ENCODE measurements at regions not wholly inside any gene's neighbourhood (a gene's known extent, or its start where the extent isn't known, plus 50 kb on each side); places are given as distances from the start of the nearest gene placed in this dataset.

GRCh38 chr1:181985936-181986906, 75.3 kb downstream of the ZNF648 start:
- no peaks in the 10 kb centered on the region for H3K36me3 ChIP-seq
- no peaks in the 10 kb centered on the region for H3K9me3 ChIP-seq (ENCODE audit: low read depth)
- H3K4me3 ChIP-seq = no peak overlapping the region
- no peaks in the 10 kb centered on the region for H3K4me1 ChIP-seq (ENCODE audit: low read depth)
- no peak for DNase-seq (ENCODE audit: low read depth in 1 of 2, low spot score in 1 of 2)
- TF ChIP-seq CTCF (IDR thresholded peaks at IDR 0.05; ENCODE audit: low read depth, low read length) = no peak
- no peak overlapping the region for H3K27ac ChIP-seq
- H3K27me3 ChIP-seq = peaks cover 7% of the 10 kb centered on the region

GRCh38 chr1:181985281-181985680, 76.2 kb downstream of the ZNF648 start:
- TF ChIP-seq CTCF (IDR thresholded peaks at IDR 0.05; ENCODE audit: low read depth, low read length) = no peak
- H3K4me1 ChIP-seq (ENCODE audit: low read depth) = no peaks in the 10 kb centered on the region
- H3K9me3 ChIP-seq (ENCODE audit: low read depth) = no peaks in the 10 kb centered on the region
- H3K27ac ChIP-seq = no peak overlapping the region
- no peaks in the 10 kb centered on the region for H3K36me3 ChIP-seq
- H3K4me3 ChIP-seq = no peak overlapping the region
- no peak for DNase-seq (ENCODE audit: low read depth in 1 of 2, low spot score in 1 of 2)
- H3K27me3 ChIP-seq = peaks cover 7% of the 10 kb centered on the region

DNA sequence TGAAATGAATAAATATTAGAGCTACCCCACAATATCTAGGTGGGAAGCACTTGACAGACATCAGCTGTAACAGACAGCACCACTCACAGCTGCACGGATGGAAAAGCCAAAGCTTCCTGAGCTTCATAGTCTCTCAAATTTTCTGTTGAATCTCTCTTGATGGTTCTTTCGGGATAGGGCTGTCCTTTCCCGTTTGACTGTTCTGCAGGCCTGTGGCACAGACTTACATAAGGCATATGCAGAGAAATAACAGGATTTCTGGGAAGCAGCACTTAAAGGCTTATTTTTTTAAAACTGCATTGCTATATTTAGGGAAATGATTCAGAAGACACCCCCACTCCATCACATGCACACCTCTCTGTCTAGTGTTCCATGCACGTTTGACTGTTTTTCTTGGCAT, 77.5 kb downstream of the ZNF648 start:
- no peak overlapping the region for H3K27ac ChIP-seq
- H3K4me3 ChIP-seq = no peak overlapping the region
- no peaks in the 10 kb centered on the region for H3K36me3 ChIP-seq
- TF ChIP-seq CTCF (IDR thresholded peaks at IDR 0.05; ENCODE audit: low read depth, low read length) = no peak
- no peaks in the 10 kb centered on the region for H3K4me1 ChIP-seq (ENCODE audit: low read depth)
- peaks cover 7% of the 10 kb centered on the region for H3K27me3 ChIP-seq
- DNase-seq (ENCODE audit: low read depth in 1 of 2, low spot score in 1 of 2) = no peak
- no peaks in the 10 kb centered on the region for H3K9me3 ChIP-seq (ENCODE audit: low read depth)

- Histone ChIP-seq H3K27ac (no peak overlapping the region), H3K4me3 (no peak overlapping the region), H3K36me3 (no peaks in the 10 kb centered on the region), H3K4me1 (ENCODE audit: low read depth) (no peaks in the 10 kb centered on the region), H3K9me3 (ENCODE audit: low read depth) (no peaks in the 10 kb centered on the region), H3K27me3 (peaks cover 7% of the 10 kb centered on the region)
- DNase-seq (ENCODE audit: low read depth in 1 of 2, low spot score in 1 of 2) = no peak
- no peak for TF ChIP-seq CTCF (IDR thresholded peaks at IDR 0.05; ENCODE audit: low read depth, low read length)
Measured at GRCh38 chr1:181981821-181982220, 79.7 kb downstream of the ZNF648 start.

GRCh38 chr1:181972256-181972655, 89.3 kb downstream of the ZNF648 start:
- H3K27ac ChIP-seq = no peak overlapping the region
- no peaks in the 10 kb centered on the region for H3K36me3 ChIP-seq
- no peak for DNase-seq (ENCODE audit: low read depth in 1 of 2, low spot score in 1 of 2)
- TF ChIP-seq CTCF (IDR thresholded peaks at IDR 0.05; ENCODE audit: low read depth, low read length) = no peak
- no peaks in the 10 kb centered on the region for H3K4me1 ChIP-seq (ENCODE audit: low read depth)
- peaks cover 3% of the 10 kb centered on the region for H3K27me3 ChIP-seq
- H3K4me3 ChIP-seq = no peak overlapping the region
- no peaks in the 10 kb centered on the region for H3K9me3 ChIP-seq (ENCODE audit: low read depth)
